Stimulated activated CD4-positive, alpha-beta T cell treated with anti-CD3 and anti-CD28 coated beads, Interleukin-2, amount 100 ng/mL, for 4 hours (primary cell): ENCODE measurements at regions not wholly inside any gene's neighbourhood (a gene's known extent, or its start where the extent isn't known, plus 50 kb on each side); places are given as distances from the start of the nearest gene placed in this dataset.

Source experiments
- DNase-seq: peaks from one replicate; pipeline ENCODE4 v3.0.0-alpha.2; 2020; ENCODE audit warnings: low read depth

DNA sequence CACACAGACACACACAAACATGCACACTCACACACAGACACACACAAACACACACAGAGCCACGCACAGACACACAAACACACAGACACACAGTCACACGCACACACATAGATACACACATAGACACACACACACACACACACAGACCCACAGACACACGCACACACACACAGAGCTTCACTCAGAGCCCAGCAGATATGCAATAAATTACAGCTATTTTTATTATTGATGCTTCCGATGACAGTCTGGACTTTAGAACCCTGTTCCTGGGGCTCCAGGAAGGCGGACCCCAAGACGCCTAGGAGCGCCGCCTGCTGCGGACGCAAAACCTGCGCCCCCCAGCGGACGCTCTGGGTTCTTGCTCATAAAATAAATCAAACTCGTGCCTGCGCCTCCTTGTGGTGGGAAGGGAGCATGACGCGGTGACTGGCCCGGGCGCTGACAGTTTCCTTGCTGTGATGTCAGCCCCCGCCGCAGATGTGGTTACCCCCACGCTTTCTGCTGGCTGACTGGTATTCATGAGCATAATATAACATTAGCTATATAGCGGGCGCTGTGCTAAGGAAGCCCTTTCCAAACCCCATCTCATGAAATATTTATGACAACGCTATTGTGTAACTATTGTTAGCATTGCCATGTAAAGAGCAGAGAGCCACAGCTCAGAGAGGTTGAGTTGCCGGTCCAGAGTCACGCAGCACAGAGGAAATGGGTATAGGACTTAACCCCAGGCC is 64.4 kb upstream of the TM9SF2 start:
- DNase-seq: peak; percentile 90

DNA sequence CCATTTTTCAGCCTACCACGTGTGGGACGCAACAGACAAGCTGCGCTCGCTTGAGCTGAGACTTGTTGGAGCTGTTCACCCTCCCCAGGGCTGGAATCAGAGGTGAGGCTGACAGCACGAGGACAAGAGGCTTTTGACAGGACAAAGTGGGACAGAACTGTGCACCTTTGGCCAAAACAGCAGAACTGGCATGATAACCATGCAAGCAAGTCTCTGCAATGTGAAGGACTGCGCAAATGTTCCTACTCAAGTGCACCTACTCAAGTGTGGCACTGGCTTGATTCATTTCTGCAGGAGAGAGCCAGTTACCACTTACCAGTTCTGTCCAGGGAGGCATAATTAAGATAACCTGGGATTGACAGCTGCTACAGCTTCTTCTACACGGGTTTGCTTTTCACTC is 62.2 kb upstream of the TM9SF2 start:
- no peak for DNase-seq

DNA sequence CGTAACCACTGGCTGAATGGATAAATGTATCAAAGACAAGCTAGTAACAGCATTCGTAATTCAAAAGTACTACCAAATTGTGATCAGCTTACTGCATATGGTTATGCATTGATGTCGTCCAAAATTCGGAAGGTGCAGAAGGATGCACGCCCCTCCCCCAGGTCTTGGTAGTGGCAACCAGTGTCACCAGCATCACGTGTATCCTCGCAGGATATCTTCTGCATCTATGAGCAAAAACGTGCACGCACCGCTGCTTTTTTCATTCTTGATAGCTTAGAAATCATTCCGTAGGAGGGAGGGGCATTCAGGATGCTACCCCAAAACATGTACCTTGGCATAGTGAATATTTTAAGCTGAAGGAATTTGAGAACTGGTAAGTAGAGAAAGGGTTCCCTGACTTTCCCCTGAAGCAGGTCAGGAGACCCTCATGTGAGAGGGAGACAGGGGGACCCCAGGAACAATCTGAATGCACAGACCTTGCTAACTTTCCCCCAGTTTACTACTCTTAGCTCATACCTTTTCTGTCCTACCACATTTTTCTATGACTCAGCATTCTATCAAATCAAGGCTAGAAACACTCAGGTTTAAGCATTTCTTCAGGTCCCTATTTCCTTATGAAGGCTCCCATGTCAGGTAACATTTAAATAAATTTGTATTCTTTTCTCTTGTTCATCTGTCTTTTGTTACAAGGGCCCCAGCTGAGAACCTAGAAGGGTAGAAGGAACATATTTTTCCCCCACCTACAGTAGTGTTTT is 61.2 kb upstream of the TM9SF2 start:
- DNase-seq: no peak

DNA sequence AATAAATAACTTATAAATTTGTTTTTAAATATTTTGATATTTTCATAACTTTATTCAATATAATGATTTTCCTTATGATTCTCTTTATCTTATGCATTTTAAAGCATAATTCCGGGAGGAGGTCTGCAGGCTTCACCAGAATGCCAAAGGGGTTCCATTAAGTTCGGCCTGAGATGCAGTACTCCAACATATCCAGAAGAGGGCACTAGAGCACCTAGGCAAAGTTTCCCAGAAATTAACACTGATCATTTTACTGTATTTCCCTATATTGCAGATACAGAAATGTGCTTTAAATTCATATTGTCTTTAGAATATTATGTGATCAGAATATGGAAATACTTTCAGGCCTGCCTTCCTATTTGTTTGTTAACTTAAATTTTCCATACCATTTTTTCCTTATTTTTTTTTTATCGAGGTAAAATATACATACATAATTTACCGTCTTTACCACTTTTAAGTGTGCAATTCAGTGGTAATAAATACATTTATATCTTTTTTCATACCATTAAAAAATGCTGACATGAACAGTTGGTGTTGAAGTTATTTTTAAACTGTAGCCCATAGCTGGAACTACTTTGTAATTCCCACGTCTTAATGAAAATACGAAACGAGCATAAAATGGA is 58.9 kb upstream of the TM9SF2 start:
- peak; percentile 44 for DNase-seq

DNA sequence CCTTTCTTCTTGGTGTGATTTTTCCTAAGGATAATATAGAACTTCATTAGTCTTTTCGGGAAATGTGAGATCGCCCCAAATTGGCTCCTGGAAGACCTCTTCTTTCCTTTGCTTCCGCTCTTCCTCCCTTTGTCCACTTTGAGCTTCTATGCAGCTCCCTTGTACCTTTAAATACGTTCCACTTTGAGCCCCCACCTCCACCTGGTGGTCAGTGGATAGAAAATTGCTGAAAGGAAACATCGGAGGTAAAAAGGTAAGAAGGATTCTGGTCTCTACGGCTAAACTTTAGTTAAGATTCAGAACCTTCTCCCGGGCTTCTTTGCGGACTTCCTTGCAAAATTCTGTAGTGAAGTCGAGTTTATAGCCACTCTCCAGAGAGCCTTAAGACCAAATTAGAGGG is 55.0 kb upstream of the TM9SF2 start:
- DNase-seq: no peak

DNA sequence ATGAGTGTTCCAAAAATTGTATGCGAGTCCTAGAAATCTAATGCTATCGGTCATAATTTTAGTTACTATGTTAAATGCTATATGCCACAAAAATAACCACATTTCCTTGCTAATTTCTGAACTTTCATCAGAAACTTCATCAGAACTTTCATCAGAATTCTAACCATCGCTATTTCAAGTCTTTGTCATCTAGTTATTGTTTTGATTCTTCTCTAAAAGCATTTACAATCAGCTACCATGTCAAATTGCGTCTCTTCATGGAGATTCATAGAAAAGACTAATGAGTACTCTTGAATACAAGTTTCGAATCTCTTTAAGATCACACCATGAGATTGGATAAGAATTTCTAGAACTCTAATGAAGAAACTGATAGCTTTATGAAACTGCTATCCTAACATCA is 52.7 kb upstream of the TM9SF2 start:
- DNase-seq: no peak

DNA sequence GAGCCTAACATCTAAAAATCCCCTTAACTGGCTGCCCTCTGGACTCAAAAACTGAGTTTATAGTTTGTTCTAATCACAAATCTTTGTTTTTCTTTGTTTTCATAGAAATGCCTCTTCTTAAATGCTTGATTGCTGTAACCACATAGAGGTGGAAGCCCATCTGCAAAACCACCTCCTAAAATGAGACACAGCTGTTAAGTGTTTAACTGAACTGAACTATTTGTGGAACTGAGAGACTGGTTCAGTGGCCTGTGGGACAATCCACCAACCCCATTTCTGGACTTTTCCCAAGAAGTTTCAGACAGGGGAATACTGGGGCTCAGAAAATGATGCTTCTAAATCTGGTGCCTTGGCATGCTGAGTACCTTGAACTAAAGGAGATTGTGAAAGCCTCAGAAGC is 50.9 kb upstream of the TM9SF2 start:
- no peak for DNase-seq
